HepG2 (cell line): ENCODE measurements at regions not wholly inside any gene's neighbourhood (a gene's known extent, or its start where the extent isn't known, plus 50 kb on each side); places are given as distances from the start of the nearest gene placed in this dataset.

Experiments used
- NFE2L1 ChIP-seq: sonication (generic); formaldehyde crosslinking; IDR thresholded peaks from 2 replicates; pipeline ENCODE4 v1.4.0; 2020; ENCODE audit warnings: missing genetic modification reagents, mild to moderate bottlenecking, borderline replicate concordance
- NFRKB ChIP-seq: fragments of 450-650 bp; IDR thresholded peaks from 2 replicates; pipeline ENCODE4 v1.6.1; 2017
- RXRA ChIP-seq: sonication (generic); formaldehyde crosslinking; IDR thresholded peaks from 2 replicates; pipeline ENCODE4 v1.5.1; 2020; ENCODE audit warnings: missing genetic modification reagents

DNA sequence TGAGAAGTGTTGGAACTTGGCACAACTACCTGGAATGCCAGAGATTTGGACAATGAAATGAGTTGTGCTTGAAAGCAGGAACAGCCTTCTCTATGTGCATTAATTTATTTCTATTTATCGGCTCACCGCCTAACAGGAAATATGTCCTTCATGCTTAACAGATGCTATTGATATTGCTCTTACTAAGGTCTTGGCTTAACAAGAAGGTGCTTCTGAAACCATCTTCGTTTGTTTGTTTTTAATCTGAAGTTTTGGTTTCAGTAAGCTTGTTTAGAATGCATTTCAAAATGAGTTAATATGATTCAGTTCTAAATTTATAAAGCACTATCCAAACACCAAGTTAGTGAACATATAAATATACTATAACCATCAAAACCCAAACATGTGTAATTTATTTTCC, 898.3 kb upstream of the B3GALT2 start:
- TF ChIP-seq RXRA (CRISPR knock-in tag) (no peak), NFRKB (no peak), NFE2L1 (CRISPR knock-in tag) (no peak)
